ENCODE measurements at regions not wholly inside any gene's neighbourhood (a gene's known extent, or its start where the extent isn't known, plus 50 kb on each side); places are given as distances from the start of the nearest gene placed in this dataset.

DNA sequence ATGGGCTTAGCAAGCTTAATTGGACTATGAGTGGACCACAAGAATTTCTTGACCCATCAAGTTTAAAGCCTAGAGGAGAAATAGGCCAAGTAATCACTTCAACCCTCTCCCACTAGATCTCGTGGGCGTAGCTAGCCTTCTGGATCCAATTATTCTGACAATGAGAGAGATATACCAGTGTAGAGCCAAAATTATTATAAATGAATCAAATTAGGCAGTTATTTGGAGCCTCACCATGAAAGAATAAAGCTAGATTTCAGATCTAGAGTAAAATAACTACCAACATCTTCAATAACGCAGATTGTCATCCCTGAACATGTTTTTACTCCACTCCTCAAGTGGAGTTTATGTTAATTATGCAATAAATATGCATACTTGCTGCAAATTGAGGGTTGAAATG lies 143.9 kb upstream of the CDH20 start:
- DNase-seq (ENCODE audit: low spot score): no peak
- Histone ChIP-seq H3K36me3 (no peaks in the 10 kb centered on the region), H3K9me3 (no peaks in the 10 kb centered on the region), H3K4me1 (no peaks in the 10 kb centered on the region), H3K27ac (no peak overlapping the region), H3K4me3 (no peak overlapping the region), H3K27me3 (no peaks in the 10 kb centered on the region)
- TF ChIP-seq CTCF (IDR thresholded peaks at IDR 0.05): no peak

DNA sequence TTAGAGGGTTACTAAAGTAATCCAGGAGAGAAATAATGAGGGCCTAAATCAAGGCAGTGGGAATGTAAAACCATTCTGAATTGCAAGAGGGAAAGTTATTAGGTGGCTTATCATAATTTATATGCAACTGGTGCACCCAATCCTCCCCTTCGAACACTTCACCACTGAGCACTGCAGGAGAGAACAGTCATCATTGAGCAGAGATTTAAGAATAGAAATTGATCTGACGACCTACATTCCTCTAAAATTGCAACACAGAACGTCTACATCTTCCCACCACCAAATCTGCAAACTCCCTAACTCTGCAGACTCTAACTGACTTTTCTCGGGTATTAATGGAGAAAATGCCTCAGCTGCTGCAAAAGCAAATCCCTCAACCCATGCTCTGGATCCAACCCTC lies 138.5 kb upstream of the CDH20 start:
- no peak for TF ChIP-seq CTCF (IDR thresholded peaks at IDR 0.05)
- no peak overlapping the region for H3K4me3 ChIP-seq
- no peak for DNase-seq (ENCODE audit: low spot score)
- H3K9me3 ChIP-seq: no peaks in the 10 kb centered on the region
- H3K4me1 ChIP-seq: no peaks in the 10 kb centered on the region
- no peaks in the 10 kb centered on the region for H3K36me3 ChIP-seq
- no peaks in the 10 kb centered on the region for H3K27me3 ChIP-seq
- no peak overlapping the region for H3K27ac ChIP-seq

DNA sequence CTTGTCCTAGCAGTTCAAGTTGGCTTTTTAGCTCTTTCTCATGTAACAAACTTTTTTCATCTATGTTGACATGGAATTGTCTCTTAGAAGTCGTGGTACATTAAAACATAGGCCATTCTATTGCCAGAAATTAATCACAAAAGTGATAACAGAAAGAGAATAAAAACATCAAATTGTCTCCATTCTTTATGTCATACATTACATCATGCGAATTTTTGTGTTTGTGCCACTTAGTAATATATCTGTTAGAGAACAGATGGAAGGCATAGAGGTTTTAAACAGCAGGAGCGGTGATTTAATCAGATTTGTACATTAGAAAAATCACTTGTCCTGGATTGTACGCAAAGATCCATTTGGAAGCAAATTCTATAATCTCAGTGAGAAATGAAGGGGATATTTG lies 136.5 kb upstream of the CDH20 start:
- TF ChIP-seq CTCF (IDR thresholded peaks at IDR 0.05): no peak
- Histone ChIP-seq H3K4me3 (no peak overlapping the region), H3K27ac (no peak overlapping the region), H3K36me3 (no peaks in the 10 kb centered on the region), H3K9me3 (no peaks in the 10 kb centered on the region), H3K4me1 (no peaks in the 10 kb centered on the region), H3K27me3 (no peaks in the 10 kb centered on the region)
- no peak for DNase-seq (ENCODE audit: low spot score)

DNA sequence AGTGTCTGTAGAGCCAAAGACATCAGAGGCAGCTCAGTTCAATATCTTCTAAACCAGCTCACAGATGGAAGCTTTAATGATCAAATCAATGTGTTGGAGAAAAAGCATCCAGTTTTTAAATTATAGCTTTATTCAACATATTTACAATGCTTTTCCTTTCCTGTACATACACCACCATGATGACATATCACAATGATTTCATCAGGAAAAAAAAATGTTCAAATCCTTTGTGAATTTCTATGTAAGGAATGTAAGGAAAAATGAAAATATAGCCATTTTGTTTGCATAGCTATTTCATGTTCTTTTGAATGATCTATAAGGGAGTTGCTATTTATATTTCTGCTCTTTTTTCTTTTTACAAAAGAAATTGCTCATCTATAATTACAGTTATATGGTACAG lies 134.7 kb upstream of the CDH20 start:
- DNase-seq (ENCODE audit: low spot score): no peak
- Histone ChIP-seq H3K27me3 (no peaks in the 10 kb centered on the region), H3K36me3 (no peaks in the 10 kb centered on the region), H3K27ac (no peak overlapping the region), H3K9me3 (no peaks in the 10 kb centered on the region), H3K4me1 (no peaks in the 10 kb centered on the region), H3K4me3 (no peak overlapping the region)
- TF ChIP-seq CTCF (IDR thresholded peaks at IDR 0.05): no peak

GRCh38 chr18:61199171-61199848 lies 133.9 kb upstream of the CDH20 start:
- TF ChIP-seq CTCF (IDR thresholded peaks at IDR 0.05): no peak
- H3K36me3 ChIP-seq: no peaks in the 10 kb centered on the region
- H3K9me3 ChIP-seq: no peaks in the 10 kb centered on the region
- no peak for DNase-seq (ENCODE audit: low spot score)
- no peak overlapping the region for H3K4me3 ChIP-seq
- no peak overlapping the region for H3K27ac ChIP-seq
- no peaks in the 10 kb centered on the region for H3K27me3 ChIP-seq
- H3K4me1 ChIP-seq: no peaks in the 10 kb centered on the region

GRCh38 chr18:61201511-61201910 lies 131.7 kb upstream of the CDH20 start:
- no peak for TF ChIP-seq CTCF (IDR thresholded peaks at IDR 0.05)
- H3K36me3 ChIP-seq: no peaks in the 10 kb centered on the region
- H3K9me3 ChIP-seq: no peaks in the 10 kb centered on the region
- no peaks in the 10 kb centered on the region for H3K27me3 ChIP-seq
- H3K4me3 ChIP-seq: no peak overlapping the region
- no peak overlapping the region for H3K27ac ChIP-seq
- H3K4me1 ChIP-seq: no peaks in the 10 kb centered on the region
- DNase-seq (ENCODE audit: low spot score): no peak
